Erythroblast (primary cell): ENCODE measurements at regions not wholly inside any gene's neighbourhood (a gene's known extent, or its start where the extent isn't known, plus 50 kb on each side); places are given as distances from the start of the nearest gene placed in this dataset.

Source experiments
- GATA1 ChIP-seq: IDR thresholded peaks from 2 replicates; pipeline ENCODE4 v1.6.1; 2011; ENCODE audit warnings: low read depth, mild to moderate bottlenecking, control low read depth, low read length, moderate library complexity
- POLR2A ChIP-seq: IDR thresholded peaks from 2 replicates; pipeline ENCODE4 v1.6.1; 2011; ENCODE audit warnings: mild to moderate bottlenecking, low read length

GRCh38 chr12:107169200-107169599 is 75.9 kb upstream of the CRY1 start:
- TF ChIP-seq POLR2A = no peak
- TF ChIP-seq GATA1 = no peak
